ENCODE measurements at regions not wholly inside any gene's neighbourhood (a gene's known extent, or its start where the extent isn't known, plus 50 kb on each side); places are given as distances from the start of the nearest gene placed in this dataset.
A peak's percentile ranks its signal among the peaks of the same experiment; 100 is the strongest.
"Not testable (repeated sequence)": the region's sequence is repeated elsewhere in the genome, so short reads cannot be mapped to it uniquely, and the experiment has no call there.

DNA sequence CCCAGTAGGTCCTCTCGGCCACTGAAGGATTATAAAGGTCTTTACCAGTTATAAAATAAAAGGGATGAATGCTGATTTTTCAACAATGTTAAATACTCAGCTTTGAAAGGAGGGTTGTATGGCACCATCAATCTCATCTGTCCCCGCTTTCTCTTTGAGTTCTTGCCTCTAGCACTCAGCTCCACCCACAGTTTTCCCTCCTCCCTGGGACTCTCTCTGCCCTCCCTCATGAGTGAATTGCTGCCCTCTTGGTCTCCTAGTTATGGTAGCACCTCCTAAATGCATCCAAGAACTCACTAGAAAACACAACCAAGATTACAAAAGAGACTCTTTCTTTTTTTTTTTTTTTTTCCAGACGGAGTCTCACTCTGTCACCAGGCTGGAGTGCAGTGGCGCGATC lies 91.0 kb downstream of the TEX35 start:
- TF ChIP-seq, protein P1, sequence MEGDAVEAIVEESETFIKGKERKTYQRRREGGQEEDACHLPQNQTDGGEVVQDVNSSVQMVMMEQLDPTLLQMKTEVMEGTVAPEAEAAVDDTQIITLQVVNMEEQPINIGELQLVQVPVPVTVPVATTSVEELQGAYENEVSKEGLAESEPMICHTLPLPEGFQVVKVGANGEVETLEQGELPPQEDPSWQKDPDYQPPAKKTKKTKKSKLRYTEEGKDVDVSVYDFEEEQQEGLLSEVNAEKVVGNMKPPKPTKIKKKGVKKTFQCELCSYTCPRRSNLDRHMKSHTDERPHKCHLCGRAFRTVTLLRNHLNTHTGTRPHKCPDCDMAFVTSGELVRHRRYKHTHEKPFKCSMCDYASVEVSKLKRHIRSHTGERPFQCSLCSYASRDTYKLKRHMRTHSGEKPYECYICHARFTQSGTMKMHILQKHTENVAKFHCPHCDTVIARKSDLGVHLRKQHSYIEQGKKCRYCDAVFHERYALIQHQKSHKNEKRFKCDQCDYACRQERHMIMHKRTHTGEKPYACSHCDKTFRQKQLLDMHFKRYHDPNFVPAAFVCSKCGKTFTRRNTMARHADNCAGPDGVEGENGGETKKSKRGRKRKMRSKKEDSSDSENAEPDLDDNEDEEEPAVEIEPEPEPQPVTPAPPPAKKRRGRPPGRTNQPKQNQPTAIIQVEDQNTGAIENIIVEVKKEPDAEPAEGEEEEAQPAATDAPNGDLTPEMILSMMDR (IDR thresholded peaks at IDR 0.05; ENCODE audit: insufficient read depth, low read depth, low read length, missing control alignments), result no peak
- no peak overlapping the region for H3K4me3 ChIP-seq (ENCODE audit: low read depth, low read length)
- DNase-seq (ENCODE audit: low read depth), result no peak

DNA sequence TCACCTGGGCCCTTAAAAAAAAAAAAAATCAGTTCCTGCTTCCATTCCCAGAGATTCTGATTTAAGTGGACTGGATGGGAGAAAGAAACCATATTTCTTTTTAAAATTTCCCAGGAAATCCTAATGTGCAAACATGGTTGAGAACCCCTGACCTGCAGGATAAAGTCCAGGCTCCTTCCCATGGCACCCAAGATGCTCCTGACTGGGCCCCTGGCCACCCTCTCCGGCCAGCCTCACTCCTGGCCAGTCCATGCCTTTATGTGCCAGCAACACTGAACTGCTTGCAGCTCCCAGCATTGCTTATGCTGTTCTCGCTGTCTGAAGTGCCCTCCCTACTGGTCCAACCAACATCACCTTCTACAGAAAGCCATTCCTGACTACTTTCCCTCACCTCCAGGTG lies 93.9 kb downstream of the TEX35 start:
- TF ChIP-seq, protein P1 (IDR thresholded peaks at IDR 0.05; ENCODE audit: insufficient read depth, low read depth, low read length, missing control alignments), result no peak
- DNase-seq (ENCODE audit: low read depth), result no peak
- no peak overlapping the region for H3K4me3 ChIP-seq (ENCODE audit: low read depth, low read length)

DNA sequence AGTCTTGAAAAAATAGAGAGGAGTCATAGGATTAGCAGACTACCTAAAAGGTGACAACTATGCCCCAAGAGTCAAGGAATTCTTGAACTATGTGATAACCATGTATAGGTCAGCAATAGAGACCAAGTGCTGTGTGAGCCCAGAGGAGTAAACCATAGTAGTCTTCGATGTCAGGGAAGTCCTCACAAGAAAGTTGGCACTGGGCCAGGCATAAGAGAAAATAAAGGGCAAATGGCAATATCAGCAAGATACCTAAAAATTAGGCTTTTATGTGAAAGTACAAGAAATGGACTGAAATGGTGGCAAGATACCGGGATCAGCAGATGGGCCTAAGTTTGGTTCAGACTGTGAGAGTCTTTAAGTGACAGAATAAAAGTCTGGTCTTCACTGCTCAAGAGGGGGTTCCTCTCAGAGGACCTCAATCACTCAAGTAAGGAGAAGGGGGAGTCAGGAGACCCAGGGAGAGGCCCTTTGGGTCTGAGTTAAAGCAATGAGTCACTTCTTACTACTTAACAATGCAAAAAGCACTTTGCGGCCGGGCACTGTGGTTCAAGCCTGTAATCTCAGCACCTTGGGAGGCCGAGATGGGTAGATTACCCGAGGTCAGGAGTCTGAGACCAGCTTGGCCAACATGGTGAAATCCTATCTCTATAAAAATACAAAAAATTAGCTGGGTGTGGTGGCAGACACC lies 95.0 kb downstream of the TEX35 start:
- no peak overlapping the region for H3K4me3 ChIP-seq (ENCODE audit: low read depth, low read length)
- peak; percentile 84 for DNase-seq (ENCODE audit: low read depth)

DNA sequence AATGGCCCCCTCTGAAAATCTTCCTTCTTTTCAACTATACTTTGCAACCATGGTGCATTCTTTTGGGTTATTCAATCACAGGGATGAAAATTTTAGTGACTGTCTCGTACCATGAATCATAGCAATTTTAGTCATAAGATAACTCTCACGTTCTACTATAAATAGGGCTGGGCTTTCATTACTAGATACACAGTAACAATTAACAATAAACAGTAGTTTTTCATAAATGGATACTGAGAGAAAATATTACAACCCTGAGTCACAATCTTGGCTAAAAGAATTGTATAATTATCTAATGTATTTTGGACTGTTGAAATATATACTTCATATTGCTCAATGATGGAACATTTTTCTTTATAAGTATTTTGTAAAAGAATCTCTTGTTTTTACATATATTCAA lies 96.1 kb downstream of the TEX35 start:
- no peak for DNase-seq (ENCODE audit: low read depth)
- TF ChIP-seq, protein P1 (IDR thresholded peaks at IDR 0.05; ENCODE audit: insufficient read depth, low read depth, low read length, missing control alignments), result no peak
- H3K4me3 ChIP-seq (ENCODE audit: low read depth, low read length), result no peak overlapping the region

More for the DNA sequence above, 95.0 kb downstream of the TEX35 start:
- TF ChIP-seq, protein P1 (IDR thresholded peaks at IDR 0.05; ENCODE audit: insufficient read depth, low read depth, low read length, missing control alignments), result no peak

DNA sequence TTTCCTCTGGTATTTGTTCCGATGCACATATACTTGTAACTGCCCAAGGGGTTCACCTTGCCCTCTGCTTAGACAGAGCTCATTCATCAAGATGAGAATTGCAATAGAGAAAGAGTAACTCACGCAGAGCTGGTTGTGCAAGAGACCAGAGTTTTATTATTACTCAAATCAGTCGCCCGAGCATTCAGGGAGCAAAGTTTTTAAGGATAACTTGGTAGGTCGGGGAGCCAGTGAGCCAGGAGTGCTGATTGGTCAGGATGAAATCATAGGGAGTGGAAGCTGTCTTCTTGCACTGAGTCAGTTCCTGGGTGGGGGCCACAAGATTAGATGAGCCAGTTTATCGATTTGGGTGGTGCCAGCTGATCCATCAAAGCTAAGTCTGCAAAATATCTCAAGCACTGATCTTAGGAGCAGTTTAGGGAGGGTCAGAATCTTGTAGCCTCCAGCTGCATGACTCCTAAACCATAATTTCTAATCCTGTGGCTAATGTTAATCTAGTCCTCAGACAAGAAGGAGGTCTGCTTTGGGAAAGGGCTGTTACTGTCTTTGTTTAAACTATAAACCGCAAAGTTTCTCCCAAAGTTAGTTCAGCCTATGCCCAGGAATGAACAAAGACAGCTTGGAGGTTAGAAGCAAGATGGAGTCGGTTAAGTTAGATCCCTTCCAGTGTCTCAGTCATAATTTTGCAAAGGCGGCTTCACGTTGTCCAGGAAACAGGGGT lies 97.9 kb downstream of the TEX35 start:
- not testable (repeated sequence) for H3K4me3 ChIP-seq (ENCODE audit: low read depth, low read length); DNase-seq (ENCODE audit: low read depth)

DNA sequence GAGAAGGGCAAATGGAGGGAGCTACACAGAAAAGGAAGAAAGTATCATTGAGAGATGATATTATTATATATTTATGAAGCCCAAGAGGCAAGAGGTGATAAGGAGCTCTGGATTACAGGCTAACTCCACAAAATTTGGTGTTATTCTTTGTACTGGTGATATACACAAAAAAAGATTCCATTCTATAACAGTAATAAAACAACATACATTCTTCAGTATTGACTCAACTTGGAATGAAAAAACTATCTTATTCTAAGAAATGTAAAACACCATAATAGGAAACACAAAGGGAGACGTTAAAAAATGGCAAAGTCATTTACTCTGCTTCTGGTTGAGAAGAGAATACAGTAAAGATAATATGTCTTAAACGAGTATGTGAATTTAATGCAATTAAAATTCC lies 99.4 kb downstream of the TEX35 start:
- no peak for DNase-seq (ENCODE audit: low read depth)
- TF ChIP-seq, protein P1 (IDR thresholded peaks at IDR 0.05; ENCODE audit: insufficient read depth, low read depth, low read length, missing control alignments), result no peak
- no peak overlapping the region for H3K4me3 ChIP-seq (ENCODE audit: low read depth, low read length)

DNA sequence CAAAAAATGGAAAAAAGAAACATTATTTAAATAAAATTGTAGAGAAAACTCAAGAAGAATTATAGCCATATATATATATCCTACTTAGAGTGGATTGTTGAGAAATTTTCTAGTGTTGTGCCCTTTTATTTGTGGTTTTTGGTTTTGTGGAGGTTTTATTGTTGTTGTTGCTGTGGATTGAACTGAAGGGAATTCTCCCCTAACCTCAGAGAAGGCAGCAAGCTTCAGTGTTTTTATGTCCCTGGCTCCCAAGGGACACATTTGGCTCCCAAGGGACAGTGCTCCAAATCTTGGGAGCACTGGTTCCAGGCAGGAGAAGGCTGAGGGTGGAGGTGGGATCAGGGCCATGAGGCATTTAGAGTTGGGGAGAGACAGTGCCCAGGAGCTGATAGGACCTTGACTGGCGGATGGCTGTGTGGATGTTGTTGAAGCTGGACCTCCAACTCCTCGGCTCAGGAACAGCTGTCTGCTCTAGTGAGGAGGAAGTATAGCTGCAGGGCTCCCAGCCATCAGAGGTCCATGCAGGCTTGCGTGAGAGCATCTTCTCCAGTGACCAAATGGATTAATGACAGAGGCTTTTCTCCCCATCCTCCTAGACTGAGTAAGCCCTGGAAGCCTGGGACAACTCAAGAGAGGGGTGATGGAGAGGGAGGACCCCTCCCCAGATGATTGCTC lies 100.5 kb downstream of the TEX35 start:
- DNase-seq (ENCODE audit: low read depth), result no peak
- no peak overlapping the region for H3K4me3 ChIP-seq (ENCODE audit: low read depth, low read length)
- TF ChIP-seq, protein P1 (IDR thresholded peaks at IDR 0.05; ENCODE audit: insufficient read depth, low read depth, low read length, missing control alignments), result no peak
